Tibial nerve (tissue), 3 donors: ENCODE measurements at regions not wholly inside any gene's neighbourhood (a gene's known extent, or its start where the extent isn't known, plus 50 kb on each side); places are given as distances from the start of the nearest gene placed in this dataset.

Experiments used
- POLR2A ChIP-seq, 2 donors: fragments of 450-650 bp; IDR thresholded peaks; one replicate each; pipeline ENCODE4 v1.6.1; 2017; ENCODE audit warnings: antibody characterized with exemption in 2 of 2, mild to moderate bottlenecking in 2 of 2, moderate library complexity in 2 of 2
- TF ChIP-seq, protein P1 (sequence below), 5 experiments: fragments of 200-600 bp in 3 of 5; fragments of 450-650 bp in 2 of 5; sonication (generic) in 3 of 5; IDR thresholded peaks; one replicate each; pipeline ENCODE4 v1.5.1; 2016 to 2019; ENCODE audit warnings: antibody characterized with exemption in 5 of 5, mild to moderate bottlenecking in 3 of 5, moderate library complexity in 2 of 5

DNA sequence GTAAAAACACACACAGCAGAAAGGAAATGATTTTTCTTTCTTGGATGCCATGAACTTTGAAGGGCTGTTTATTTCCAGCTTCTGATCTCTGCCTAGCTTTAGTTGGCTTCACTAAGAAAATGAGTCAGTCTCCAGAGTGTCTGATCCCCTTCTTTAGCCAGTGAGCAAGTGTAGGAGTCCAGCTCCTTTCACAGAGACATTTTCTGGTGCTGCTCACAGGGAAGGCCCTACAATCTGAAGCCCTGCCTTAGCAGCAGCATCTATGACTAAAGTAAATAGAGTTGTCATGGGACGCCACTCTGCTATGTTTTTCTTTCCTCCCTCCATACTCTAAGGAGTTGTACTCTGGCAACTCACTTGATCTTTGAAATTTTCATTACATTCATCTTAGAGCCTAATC is 103.5 kb downstream of the RPAP3 start:
- TF ChIP-seq, protein P1, sequence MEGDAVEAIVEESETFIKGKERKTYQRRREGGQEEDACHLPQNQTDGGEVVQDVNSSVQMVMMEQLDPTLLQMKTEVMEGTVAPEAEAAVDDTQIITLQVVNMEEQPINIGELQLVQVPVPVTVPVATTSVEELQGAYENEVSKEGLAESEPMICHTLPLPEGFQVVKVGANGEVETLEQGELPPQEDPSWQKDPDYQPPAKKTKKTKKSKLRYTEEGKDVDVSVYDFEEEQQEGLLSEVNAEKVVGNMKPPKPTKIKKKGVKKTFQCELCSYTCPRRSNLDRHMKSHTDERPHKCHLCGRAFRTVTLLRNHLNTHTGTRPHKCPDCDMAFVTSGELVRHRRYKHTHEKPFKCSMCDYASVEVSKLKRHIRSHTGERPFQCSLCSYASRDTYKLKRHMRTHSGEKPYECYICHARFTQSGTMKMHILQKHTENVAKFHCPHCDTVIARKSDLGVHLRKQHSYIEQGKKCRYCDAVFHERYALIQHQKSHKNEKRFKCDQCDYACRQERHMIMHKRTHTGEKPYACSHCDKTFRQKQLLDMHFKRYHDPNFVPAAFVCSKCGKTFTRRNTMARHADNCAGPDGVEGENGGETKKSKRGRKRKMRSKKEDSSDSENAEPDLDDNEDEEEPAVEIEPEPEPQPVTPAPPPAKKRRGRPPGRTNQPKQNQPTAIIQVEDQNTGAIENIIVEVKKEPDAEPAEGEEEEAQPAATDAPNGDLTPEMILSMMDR (IDR thresholded peaks at IDR 0.05): no peak
- no peak for TF ChIP-seq POLR2A (IDR thresholded peaks at IDR 0.05)
